ENCODE measurements at regions not wholly inside any gene's neighbourhood (a gene's known extent, or its start where the extent isn't known, plus 50 kb on each side); places are given as distances from the start of the nearest gene placed in this dataset.
"Not testable (repeated sequence)": the region's sequence is repeated elsewhere in the genome, so short reads cannot be mapped to it uniquely, and the experiment has no call there.

DNA sequence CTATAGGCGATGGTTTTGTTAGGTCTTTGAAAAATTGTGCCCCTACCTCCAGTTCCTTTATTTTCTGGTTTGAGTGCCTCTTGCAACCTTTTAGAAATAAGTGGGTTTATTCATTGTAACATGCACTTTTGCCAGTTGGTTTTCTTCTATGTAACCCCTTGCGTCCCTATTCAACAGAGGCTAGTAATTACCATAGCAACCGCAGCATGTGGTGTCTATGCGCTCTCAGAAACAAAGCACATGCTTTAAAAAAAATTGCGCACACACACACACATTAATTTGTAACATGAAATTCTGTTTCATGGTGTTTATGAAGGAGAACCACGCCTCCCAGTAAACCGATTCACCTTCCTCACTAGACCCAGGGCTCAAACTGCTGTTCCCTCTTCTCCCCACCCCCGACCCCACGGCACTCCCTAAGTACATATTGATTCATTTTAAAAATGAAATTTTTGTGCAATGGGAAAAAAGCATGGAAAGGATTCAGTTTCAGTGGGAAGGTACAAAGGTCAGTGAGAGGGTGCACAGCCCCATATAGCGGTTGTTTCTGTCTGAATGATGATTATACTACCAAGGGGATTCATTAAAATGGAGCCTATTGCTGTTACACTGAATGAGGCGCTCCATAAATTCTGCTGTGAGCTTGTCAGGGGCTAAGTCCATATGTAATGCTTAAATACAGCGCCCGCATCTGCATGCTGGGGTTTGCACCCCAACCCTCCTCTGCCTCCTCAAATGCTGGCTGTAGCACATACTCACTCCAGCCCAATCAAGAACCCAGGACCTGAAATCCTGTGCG, 206.9 kb downstream of the ICOS start:
- no peak for DNase-seq (ENCODE audit: low read depth in 2 of 2)

DNA sequence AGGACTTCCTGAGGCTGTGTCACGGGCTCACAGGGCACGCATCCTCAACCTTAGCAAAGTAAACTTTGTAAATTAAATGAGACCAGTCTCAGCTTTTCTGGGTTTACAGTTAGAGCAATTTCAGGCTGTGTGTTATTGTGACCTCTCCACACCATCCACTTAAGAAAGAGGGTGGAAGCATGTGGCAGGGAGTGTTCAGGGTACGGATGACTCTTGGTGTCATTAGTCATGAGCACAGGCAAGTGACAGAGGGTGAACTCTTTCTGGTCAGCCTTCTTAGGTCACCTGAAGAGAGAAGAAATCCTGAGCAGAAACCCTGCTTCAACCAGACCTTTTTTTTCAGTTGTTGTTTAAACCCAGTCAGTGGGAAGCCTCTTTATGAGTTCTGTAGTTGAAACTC, 207.9 kb downstream of the ICOS start:
- no peak for DNase-seq (ENCODE audit: low read depth in 2 of 2)

DNA sequence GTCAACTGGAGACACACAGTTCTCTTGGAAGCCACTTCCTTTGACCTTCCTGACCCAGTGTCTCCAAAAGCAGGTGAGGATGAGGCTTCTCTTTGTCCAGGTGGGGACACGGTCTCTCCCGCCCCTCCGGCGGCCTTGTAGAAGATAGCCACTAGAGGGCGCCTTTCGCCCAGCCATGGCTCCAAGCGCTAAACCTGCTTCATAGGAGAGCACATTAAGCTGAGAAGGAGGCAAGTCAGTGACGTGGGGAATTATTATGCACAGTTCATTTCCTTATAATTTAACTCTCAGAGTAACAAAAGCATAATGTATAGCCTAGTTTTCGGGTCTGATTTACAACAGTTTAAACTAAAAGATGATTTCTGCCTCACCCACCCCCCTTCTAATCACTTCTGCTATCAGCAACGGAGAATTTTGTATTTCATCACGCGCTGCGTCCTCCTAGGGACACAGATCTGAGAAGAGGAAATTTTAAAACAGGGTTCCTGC, 208.7 kb downstream of the ICOS start:
- DNase-seq (ENCODE audit: low read depth in 2 of 2): peak; percentile 42 to 61

GRCh38 chr2:204145791-204146190, 209.2 kb downstream of the ICOS start:
- DNase-seq (ENCODE audit: low read depth in 2 of 2): no peak

DNA sequence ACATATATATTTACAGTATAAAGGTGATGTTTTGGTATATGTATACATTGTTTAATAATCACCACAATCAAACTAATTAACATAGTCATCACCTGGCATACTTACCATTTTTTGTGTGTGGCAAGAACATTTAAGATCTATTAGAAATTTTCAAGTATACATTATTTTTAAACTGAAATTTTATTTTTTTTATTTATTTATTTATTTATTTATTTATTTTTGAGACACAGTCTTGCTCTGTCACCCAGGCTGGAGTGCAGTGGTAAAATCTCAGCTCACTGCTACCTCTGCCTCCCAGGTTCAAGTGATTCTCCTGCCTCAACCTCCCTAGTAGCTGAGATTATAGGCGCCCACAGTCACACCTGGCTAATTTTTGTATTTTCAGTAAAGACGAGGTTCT, 210.5 kb downstream of the ICOS start:
- DNase-seq (ENCODE audit: low read depth in 2 of 2): not testable (repeated sequence)

DNA sequence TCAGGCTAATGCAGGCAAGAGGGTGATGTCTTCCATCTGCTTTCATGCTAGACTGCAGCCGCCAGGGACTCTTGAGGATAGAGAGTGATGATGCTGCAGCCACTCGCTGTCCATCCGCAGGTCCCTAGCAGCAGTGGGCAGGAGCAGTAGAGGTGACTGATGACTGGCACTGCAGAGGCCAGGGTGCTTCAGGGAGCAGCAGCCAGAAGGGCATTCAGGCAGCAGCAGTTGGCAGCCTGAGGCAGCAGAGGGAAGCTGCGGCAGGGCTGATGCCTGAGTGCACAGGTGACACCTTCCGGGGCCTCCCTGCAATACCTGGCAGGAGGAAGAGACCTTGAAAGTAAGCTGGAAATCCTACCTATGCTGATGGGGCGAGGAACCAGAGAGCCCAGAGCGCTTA, 214.2 kb downstream of the ICOS start:
- DNase-seq (ENCODE audit: low read depth in 2 of 2): no peak

DNA sequence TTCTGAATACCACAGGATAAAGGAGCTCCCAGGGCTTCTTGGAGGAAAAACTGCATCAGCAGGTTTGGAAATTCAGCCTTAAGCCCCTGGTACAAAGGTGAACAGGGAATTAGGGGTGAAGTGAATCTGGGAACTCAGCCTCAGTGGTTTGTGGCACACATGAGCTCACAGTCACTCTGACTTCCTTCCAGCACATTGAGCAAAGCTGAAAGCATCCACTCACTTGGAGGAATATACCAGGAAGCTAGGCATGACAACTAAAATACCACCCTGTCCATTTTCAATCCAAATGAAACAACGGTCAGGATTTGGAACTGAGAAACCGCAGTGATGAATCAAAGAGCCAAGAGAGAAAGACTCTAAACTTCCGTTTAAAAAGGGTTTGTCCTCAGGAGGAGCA, 216.1 kb downstream of the ICOS start:
- no peak for DNase-seq (ENCODE audit: low read depth in 2 of 2)

GRCh38 chr2:204154863-204155262, 218.3 kb downstream of the ICOS start:
- no peak for DNase-seq (ENCODE audit: low read depth in 2 of 2)

GRCh38 chr2:204156456-204156855, 219.9 kb downstream of the ICOS start:
- DNase-seq (ENCODE audit: low read depth in 2 of 2): no peak

DNA sequence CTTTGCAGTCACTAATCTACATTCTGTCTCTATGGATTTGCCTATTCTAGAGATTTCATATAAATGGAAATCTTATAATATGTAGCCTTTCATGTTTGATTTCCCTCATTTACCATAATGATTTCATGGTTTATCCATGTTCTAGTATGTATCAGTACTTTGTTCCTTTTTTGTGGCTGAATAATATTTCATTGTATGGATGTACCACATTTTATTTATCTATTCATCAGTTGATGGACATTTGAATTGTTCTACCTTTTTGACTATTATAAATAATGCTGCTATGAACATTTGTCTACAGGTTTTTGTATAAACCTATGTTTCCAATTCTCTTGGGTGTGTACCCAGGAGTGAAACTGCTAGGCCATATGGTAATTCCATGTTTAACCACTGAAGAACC, 221.1 kb downstream of the ICOS start:
- no peak for DNase-seq (ENCODE audit: low read depth in 2 of 2)

- DNase-seq (ENCODE audit: low read depth in 2 of 2): no peak
Measured at GRCh38 chr2:204159526-204159925, 223.0 kb downstream of the ICOS start.

DNA sequence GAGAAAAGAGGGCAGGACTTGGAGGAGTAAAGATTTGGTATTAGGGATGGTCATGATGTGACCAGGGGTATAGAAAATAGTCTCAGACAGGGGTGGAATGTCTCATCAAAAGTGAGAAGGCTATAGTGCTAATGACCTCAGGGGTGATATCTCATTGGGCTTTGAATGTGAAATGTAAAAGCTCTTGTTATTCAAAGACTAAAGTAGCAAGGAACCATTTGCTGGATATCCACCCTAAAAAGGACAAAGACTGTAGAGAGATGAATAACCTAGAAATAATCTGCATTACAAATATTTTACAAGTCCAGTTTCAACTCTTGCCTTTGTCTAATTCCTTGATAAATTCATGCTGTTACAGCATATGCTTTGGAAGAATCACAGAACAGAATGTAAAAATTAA, 224.4 kb downstream of the ICOS start:
- DNase-seq (ENCODE audit: low read depth in 2 of 2): no peak

- no peak for DNase-seq (ENCODE audit: low read depth in 2 of 2)
Measured at GRCh38 chr2:204161886-204162285, 225.3 kb downstream of the ICOS start.

- DNase-seq (ENCODE audit: low read depth in 2 of 2): no peak
Measured at GRCh38 chr2:204166961-204167360, 230.4 kb downstream of the ICOS start.

DNA sequence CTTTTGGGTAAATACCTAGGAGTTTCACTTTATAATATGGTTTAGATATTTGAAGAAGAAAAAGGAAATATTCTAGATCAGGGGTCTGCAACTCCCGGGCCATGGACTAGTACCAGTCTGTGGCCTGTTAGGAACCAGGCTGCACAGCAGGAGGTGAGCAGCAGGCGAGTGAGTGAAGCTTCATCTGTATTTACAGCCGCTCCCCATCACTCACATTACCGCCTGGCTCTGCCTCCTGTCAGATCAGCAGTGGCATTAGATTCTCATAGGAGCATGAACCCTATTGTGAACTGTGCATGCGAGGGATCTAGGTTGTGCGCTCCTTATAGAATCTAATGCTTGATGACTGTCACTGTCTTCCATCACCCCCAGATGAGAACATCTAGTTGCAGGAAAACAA, 231.1 kb downstream of the ICOS start:
- DNase-seq (ENCODE audit: low read depth in 2 of 2): not testable (repeated sequence)

GRCh38 chr2:204170411-204170810, 233.8 kb downstream of the ICOS start:
- DNase-seq (ENCODE audit: low read depth in 2 of 2): no peak

DNA sequence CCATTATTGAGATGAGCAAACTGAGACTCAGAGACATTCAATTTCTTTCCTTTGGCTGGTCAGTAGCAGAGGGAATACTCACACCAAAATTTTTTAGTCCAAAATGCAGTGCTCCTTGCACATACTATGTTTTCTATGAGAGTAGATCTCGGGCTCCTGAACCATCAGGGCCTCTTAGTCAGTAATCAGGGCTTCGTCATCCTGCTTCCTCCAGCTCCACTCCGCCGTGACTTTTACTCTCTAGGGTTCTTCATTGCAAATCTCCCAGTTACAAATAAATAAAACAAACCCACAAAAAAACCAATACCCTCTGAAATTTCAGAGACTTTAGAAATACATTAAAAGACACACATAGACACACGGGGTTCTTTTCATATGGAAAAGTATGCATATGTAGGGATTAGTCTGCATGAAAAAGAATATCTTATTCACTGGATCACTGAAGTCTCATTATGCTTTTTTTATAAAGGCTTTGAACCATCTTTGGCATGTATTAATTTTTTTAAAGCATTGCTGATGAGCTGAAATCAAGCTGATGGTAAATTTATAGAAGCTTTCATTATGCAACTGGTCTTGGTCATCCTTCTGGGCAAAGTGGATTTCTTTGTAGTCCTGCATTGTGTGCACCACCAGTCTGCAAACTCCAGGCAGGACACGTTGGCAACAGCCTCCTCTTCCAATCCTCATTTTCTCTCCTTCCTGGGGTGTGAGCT, 235.0 kb downstream of the ICOS start:
- DNase-seq (ENCODE audit: low read depth in 2 of 2): no peak

DNA sequence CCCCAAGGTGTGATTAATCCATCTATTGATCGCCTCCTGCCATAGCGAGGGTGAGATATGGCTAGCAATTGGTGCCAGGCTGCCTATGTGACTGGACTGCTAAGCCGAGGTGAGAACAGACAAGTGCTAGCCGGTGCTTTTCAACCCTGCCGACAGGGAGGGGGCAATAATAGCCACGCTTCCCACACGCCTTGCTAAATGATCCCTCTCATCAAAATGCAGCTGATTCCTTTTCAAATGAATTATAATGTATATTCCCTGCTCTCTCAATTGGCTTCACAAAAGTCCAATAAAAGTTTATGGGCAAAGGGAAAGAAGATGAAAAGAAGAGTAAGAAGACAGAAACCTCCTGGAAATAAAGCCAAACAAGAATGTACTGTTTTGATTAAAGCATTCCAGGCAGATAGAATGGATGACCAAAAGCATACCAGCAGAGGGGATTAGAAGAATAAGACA, 235.6 kb downstream of the ICOS start:
- DNase-seq (ENCODE audit: low read depth in 2 of 2): no peak

GRCh38 chr2:204174034-204174433, 237.5 kb downstream of the ICOS start:
- DNase-seq (ENCODE audit: low read depth in 2 of 2): no peak

- no peak for DNase-seq (ENCODE audit: low read depth in 2 of 2)
Measured at GRCh38 chr2:204175552-204176271, 239.1 kb downstream of the ICOS start.

DNA sequence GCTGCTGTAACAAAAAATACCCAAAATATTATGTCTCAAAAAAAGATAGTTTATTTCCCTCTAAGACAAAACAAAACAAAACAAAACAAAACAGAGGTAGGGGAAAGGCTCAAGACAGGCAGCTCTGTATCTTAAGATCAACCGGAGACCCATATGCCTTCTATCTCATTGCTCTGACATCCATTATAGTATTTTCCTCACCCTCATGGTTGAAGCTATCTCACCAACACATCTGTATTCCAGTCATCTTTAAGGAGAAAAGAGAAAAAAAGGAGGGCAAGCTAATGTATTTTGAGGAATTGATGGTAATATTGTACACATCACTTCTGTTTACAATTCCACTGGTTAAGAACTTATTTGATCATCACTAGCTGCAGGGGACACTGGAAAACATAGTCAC, 239.7 kb downstream of the ICOS start:
- no peak for DNase-seq (ENCODE audit: low read depth in 2 of 2)

DNA sequence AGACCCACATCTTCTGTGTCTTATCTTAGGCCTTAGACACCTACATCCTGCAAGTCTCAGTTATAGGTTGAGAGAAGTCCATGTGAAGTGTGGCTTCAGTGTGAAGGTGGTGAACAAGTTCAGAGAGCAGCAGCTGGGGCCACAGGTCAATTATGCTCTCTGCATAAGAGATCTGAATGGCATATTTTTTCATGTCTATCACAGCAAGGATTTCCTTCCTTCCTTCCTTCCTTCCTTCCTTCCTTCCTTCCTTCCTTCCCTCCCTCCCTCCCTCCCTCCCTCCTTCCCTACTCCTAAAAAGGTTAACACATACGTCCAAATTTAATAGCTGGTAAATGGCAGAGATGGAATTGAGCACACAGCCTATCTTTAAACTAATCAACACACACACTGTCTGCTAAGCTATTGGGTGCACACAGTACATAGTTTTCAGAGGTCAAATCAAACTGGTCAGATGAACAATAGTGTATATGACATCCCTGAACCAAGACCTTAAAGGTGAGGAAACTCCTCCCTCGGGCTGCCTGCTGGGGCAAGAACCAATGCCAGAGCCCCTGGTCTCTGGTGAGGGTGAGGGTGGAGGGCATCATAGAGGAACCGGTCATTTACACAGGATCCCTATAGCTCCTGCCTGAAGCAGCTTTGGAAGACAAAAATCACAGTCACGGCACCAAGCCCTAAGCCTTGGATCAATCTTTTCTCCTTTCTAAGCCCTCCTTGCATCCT, 240.9 kb downstream of the ICOS start:
- DNase-seq (ENCODE audit: low read depth in 2 of 2): no peak
